Endothelial cell of hepatic sinusoid (primary cell): ENCODE measurements at regions not wholly inside any gene's neighbourhood (a gene's known extent, or its start where the extent isn't known, plus 50 kb on each side); places are given as distances from the start of the nearest gene placed in this dataset.

Experiments used
- in situ Hi-C: cut with HindIII; loops from 2 replicates; pipeline ENCODE4 v1.10.0; 2017; ENCODE audit warnings: low sequenced_read_pairs

GRCh38 chr3:194857469-194858113 lies 171.9 kb downstream of the FAM43A start:
- in situ Hi-C loops = no loop called here

GRCh38 chr3:194858382-194858781 lies 172.7 kb downstream of the FAM43A start:
- in situ Hi-C loops = no loop called here

GRCh38 chr3:194860725-194861124 lies 175.0 kb downstream of the FAM43A start:
- in situ Hi-C loops = loop anchor here (5.0 kb wide), 2 partner anchors 53 to 107 kb away; no protein-coding TSS in a partner anchor

- in situ Hi-C loops = loop anchor here (5.0 kb wide), 2 partner anchors 54 to 106 kb away; no protein-coding TSS in a partner anchor
These were observed 175.7 kb downstream of the FAM43A start for GRCh38 chr3:194861375-194861774.

GRCh38 chr3:194865061-194865460 lies 179.4 kb downstream of the FAM43A start:
- in situ Hi-C loops = no loop called here

- in situ Hi-C loops = no loop called here
These were observed 179.9 kb downstream of the FAM43A start for GRCh38 chr3:194865615-194866014.

- in situ Hi-C loops = no loop called here
These were observed 180.6 kb downstream of the FAM43A start for GRCh38 chr3:194866236-194866635.

- in situ Hi-C loops = no loop called here
These were observed 181.7 kb downstream of the FAM43A start for GRCh38 chr3:194867270-194867983.

- in situ Hi-C loops = no loop called here
These were observed 183.1 kb downstream of the FAM43A start for GRCh38 chr3:194868831-194869230.

GRCh38 chr3:194869482-194870169 lies 183.9 kb downstream of the FAM43A start:
- in situ Hi-C loops = loop anchor here (5.0 kb wide), 2 partner anchors 37 to 43 kb away; no protein-coding TSS in a partner anchor

GRCh38 chr3:194870394-194871110 lies 184.9 kb downstream of the FAM43A start:
- in situ Hi-C loops = loop anchor here (5.0 kb wide), 2 partner anchors 38 to 42 kb away; no protein-coding TSS in a partner anchor

- in situ Hi-C loops = loop anchor here (5.0 kb wide), 2 partner anchors 39 to 41 kb away; no protein-coding TSS in a partner anchor
These were observed 185.6 kb downstream of the FAM43A start for GRCh38 chr3:194871143-194871863.

GRCh38 chr3:194871864-194872668 lies 186.4 kb downstream of the FAM43A start:
- in situ Hi-C loops = loop anchor here (5.0 kb wide), 2 partner anchors 40 kb away; no protein-coding TSS in a partner anchor

GRCh38 chr3:194872669-194872977 lies 186.9 kb downstream of the FAM43A start:
- in situ Hi-C loops = loop anchor here (5.0 kb wide), 2 partner anchors 40 kb away; no protein-coding TSS in a partner anchor

- in situ Hi-C loops = loop anchor here (5.0 kb wide), 2 partner anchors 39 to 41 kb away; no protein-coding TSS in a partner anchor
These were observed 187.8 kb downstream of the FAM43A start for GRCh38 chr3:194873474-194873873.

- in situ Hi-C loops = loop anchor here (5.0 kb wide), 2 partner anchors 38 to 42 kb away; no protein-coding TSS in a partner anchor
These were observed 188.5 kb downstream of the FAM43A start for GRCh38 chr3:194874206-194874605.

- in situ Hi-C loops = loop anchor here (5.0 kb wide), 2 partner anchors 38 to 42 kb away; no protein-coding TSS in a partner anchor
These were observed 189.1 kb downstream of the FAM43A start for GRCh38 chr3:194874783-194875182.

GRCh38 chr3:194875581-194876402 lies 190.1 kb downstream of the FAM43A start:
- in situ Hi-C loops = no loop called here
